ENCODE measurements at regions not wholly inside any gene's neighbourhood (a gene's known extent, or its start where the extent isn't known, plus 50 kb on each side); places are given as distances from the start of the nearest gene placed in this dataset.
"Not testable (repeated sequence)": the region's sequence is repeated elsewhere in the genome, so short reads cannot be mapped to it uniquely, and the experiment has no call there.

GRCh38 chr3:99295836-99296235 is 342.6 kb upstream of the COL8A1 start:
- ATAC-seq, result no peak

GRCh38 chr3:99294092-99294491 is 344.3 kb upstream of the COL8A1 start:
- not testable (repeated sequence) for ATAC-seq

- peak; percentile 97 for ATAC-seq
Observed at GRCh38 chr3:99287876-99288275, 350.5 kb upstream of the COL8A1 start.

DNA sequence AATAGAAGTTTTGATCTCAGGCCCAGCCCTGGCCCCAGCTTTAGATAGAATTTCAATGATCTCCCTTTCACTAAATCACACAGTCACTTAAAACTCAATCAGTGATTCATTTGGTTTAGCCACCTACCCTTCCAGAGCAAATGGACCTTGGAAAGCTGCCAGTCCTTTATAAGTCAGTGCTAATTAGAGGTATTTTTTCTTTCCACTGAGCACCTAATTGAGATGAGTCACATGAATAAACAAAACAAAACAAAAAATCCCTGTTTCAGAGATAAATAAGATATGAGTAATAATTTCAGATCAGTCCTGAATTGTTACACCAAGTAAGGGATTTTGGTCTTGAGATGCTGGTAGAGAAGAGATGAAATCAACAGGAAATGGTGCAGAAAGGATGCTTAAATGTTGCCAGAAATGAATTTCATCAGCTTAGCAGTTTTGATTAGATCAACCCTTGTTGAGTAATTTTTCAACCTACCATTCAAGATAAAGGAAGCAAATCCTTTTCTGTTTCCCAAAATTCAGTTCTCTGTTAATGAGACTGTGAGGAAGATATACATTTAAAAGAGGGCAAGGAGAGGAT is 352.0 kb upstream of the COL8A1 start:
- ATAC-seq, result no peak

- peak; percentile 81 for ATAC-seq
Observed at GRCh38 chr3:99269606-99270351, 368.3 kb upstream of the DCBLD2 start.

- ATAC-seq, result no peak
Observed at GRCh38 chr3:99256788-99257187, 355.3 kb upstream of the DCBLD2 start.

GRCh38 chr3:99253963-99254355 is 352.5 kb upstream of the DCBLD2 start:
- ATAC-seq, result no peak

- no peak for ATAC-seq
Observed at GRCh38 chr3:99250821-99251355, 349.4 kb upstream of the DCBLD2 start.

GRCh38 chr3:99250272-99250671 is 348.8 kb upstream of the DCBLD2 start:
- peak; percentile 45 for ATAC-seq

DNA sequence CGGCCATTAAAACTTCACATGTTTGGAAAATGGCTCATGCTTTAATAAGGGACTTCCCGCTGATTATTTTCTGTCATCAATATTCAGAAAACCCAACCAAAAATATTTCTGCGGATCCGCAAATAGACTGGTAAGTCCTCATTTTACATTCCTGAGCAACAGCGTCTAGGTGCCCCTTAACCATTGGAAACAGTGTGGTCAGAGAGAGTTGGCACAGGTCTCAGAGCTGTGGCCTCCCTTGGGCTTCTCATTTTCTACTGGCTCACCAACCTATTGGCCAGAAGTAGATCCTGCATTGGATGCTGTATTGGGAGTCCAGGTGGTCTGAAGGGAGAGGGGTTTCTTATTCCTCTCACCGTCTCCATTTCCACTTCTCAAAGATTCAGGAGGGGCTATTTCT is 348.1 kb upstream of the DCBLD2 start:
- no peak for ATAC-seq

- ATAC-seq, result no peak
Observed at GRCh38 chr3:99248913-99249312, 347.4 kb upstream of the DCBLD2 start.

DNA sequence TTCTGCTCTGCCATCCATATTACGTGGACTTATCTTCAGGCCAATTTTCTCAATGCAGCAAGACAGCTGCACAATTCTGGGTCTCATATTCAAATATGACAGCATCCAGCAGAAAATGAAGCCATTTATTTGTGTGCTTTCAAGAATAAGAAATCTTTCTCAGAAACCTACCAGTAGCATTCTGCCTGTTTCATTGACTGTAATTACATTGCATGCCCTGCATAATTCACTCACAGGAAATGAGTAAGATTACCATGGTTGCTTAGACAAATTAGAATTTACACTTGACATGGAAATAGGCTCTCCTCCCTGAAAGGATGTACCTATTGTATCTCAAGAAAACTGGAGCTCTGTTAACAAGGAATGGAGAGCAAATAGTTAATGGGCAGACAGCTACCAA is 346.6 kb upstream of the DCBLD2 start:
- no peak for ATAC-seq

- ATAC-seq, result peak; percentile 57
Observed at GRCh38 chr3:99246010-99246654, 344.6 kb upstream of the DCBLD2 start.

- ATAC-seq, result no peak
Observed at GRCh38 chr3:99242271-99242670, 340.8 kb upstream of the DCBLD2 start.

DNA sequence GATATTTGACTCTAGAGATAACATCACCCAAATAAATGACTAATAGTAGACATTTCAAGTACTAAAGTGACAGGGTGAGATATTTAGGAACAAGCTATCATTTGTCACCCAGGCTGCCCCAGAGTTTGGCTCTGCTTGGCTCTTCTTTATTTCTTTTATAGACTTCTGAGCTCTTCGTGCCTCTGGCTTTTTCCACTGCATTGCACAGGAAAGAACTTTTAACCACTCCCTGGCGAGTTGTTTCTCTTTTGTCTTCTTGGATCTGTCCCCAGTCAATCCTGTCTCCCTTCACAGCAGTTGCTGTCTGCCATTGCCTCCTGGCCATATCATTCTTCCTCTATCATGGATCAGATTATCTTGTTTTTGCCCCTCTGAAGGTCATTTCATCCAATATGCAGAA is 339.2 kb upstream of the DCBLD2 start:
- ATAC-seq, result no peak

GRCh38 chr3:99236576-99236975 is 335.1 kb upstream of the DCBLD2 start:
- no peak for ATAC-seq

DNA sequence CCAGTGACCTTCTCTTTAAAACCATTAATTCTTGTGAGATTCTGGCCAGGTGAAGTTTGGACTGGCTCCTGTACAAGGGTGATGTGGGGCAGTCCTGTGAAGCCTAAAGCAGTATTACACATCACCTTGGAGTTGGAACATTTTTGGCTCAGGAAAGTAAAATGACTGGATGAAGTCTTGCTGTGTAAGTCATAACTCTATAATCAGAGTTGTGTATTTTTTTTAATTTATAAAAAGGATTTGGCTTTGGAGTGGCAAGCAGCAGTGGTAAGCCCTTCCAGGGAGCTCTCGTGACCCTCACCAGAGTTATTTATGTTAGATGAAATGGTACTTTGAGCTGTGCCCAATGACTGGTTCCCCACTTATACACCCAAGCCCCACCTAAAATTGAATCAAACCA is 331.2 kb upstream of the DCBLD2 start:
- ATAC-seq, result no peak

GRCh38 chr3:99218468-99218867 is 317.0 kb upstream of the DCBLD2 start:
- no peak for ATAC-seq

GRCh38 chr3:99212969-99213368 is 311.5 kb upstream of the DCBLD2 start:
- no peak for ATAC-seq

DNA sequence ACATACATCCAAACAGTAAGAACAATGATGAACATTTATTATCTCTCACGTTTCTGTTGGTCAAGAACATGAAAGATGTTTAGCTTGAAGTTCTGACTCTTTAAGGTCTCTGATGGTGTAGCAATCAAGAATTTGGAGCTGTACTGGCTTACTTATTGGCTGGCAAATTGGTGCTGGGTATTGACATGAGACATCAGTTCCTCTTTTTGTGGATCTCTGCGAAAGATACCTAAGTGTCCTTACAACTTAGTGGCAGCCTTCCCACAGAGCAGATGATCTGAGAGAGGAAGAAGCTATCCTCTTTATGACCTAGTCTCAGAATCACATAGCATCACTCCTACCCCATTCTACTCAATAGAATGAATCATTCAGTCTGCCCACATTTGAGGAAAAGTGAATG is 309.8 kb upstream of the DCBLD2 start:
- no peak for ATAC-seq

DNA sequence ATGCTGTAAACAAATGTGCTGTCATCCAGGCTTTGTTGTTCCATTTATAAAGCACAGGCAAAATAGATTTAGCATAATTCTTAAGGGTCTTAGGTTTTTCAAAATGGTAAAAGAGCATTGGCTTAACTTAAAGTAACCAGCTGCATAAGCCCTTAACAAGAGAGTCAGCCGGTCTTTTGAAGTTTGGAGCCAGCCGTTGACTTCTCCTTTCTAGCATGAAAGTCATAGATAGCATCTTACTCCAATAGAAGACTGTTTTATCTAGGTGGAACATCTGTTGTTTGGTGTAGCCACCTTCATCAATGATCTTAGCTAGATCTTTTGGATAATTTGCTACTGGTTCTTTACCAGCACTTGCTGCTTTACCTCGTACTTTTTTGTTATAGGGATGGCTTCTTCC is 297.5 kb upstream of the DCBLD2 start:
- no peak for ATAC-seq

- ATAC-seq, result no peak
Observed at GRCh38 chr3:99191186-99191585, 289.7 kb upstream of the DCBLD2 start.

DNA sequence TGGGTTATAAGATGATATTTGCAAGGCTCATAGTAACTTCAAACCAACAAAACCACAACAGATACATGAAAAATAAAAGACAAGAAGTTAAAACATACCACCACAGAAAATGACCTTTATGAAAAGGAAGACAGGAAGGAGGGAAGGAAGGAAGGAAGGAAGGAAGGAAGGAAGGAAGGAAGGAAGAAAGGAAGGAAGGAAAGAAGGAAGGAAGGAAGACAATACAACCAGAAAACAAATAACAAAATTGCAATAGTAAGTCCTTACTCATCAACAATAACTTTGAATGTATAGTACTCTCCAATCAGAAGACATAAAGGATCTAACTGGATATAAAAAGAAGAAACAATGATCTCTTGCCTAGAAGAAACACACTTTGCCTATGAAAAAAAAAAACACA is 287.4 kb upstream of the DCBLD2 start:
- ATAC-seq, result no peak

DNA sequence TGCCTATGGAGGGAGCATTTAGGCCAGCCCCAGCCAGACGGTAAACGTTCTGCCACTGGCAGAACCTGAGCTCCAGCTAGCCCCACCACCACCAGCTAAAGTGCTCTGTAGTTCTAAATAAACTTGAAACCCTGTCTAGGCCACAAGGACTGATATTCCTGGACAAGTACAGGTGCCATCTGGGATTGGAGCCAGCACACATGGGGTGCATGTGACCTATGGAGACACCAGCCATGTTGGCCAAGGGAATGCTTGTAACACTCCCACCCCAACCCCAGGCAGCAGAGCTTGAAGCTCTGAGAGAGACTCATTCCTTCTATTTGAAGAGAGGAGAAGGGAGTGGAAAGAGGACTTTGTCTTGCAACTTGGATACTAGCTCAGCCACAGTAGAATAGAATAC is 284.5 kb upstream of the DCBLD2 start:
- ATAC-seq, result no peak

All from esophagus mucosa (tissue), 1 donor.